Neural cell (in vitro differentiated cells): ENCODE measurements at regions not wholly inside any gene's neighbourhood (a gene's known extent, or its start where the extent isn't known, plus 50 kb on each side); places are given as distances from the start of the nearest gene placed in this dataset.

Source experiments
- CTCF ChIP-seq: fragments of 450-650 bp; IDR thresholded peaks from 2 replicates; pipeline ENCODE4 v1.5.1; 2014; ENCODE audit warnings: antibody characterized with exemption, mild to moderate bottlenecking, moderate library complexity; ENCODE audit not compliant: poor library complexity, severe bottlenecking
- REST ChIP-seq: IDR thresholded peaks from 2 replicates; pipeline ENCODE4 v1.6.1; 2012; ENCODE audit warnings: borderline replicate concordance
- TAF1 ChIP-seq: IDR thresholded peaks from 2 replicates; pipeline ENCODE4 v1.6.1; 2012; ENCODE audit warnings: low read depth

- no peak for TF ChIP-seq TAF1
- no peak for TF ChIP-seq REST
- TF ChIP-seq CTCF: no peak
Observed at GRCh38 chr2:39537150-39537549, 100.1 kb upstream of the MAP4K3 start.
